Suprapubic skin (tissue), 4 donors: ENCODE measurements at regions not wholly inside any gene's neighbourhood (a gene's known extent, or its start where the extent isn't known, plus 50 kb on each side); places are given as distances from the start of the nearest gene placed in this dataset.

Experiments
- CTCF ChIP-seq, 2 donors: fragments of 200-600 bp in 1 of 2; fragments of 450-650 bp in 1 of 2; sonication (generic) in 1 of 2; IDR thresholded peaks; one replicate each; pipeline ENCODE4 v1.5.1; 2016 to 2019; ENCODE audit warnings: antibody characterized with exemption in 2 of 2, mild to moderate bottlenecking in 1 of 2, moderate library complexity in 1 of 2
- EP300 ChIP-seq: sonication (generic); formaldehyde crosslinking; IDR thresholded peaks from one replicate; pipeline ENCODE4 v1.6.1; 2017; ENCODE audit warnings: antibody characterized with exemption
- POLR2A ChIP-seq, 2 donors: fragments of 450-650 bp; IDR thresholded peaks; one replicate each; pipeline ENCODE4 v1.6.1; 2017; ENCODE audit warnings: antibody characterized with exemption in 2 of 2, mild to moderate bottlenecking in 2 of 2, moderate library complexity in 2 of 2
- POLR2AphosphoS5 ChIP-seq, 3 donors: sonication (generic); formaldehyde crosslinking; IDR thresholded peaks; one replicate each; pipeline ENCODE4 v1.6.1; 2017; ENCODE audit warnings: antibody characterized with exemption in 3 of 3

- TF ChIP-seq CTCF (IDR thresholded peaks at IDR 0.05) (no peak), POLR2AphosphoS5 (IDR thresholded peaks at IDR 0.05) (no peak), POLR2A (IDR thresholded peaks at IDR 0.05) (no peak), EP300 (no peak)
Observed at GRCh38 chr13:74406420-74406819, 272.2 kb upstream of the KLF12 start.
